WTC11 (cell line): ENCODE measurements at regions not wholly inside any gene's neighbourhood (a gene's known extent, or its start where the extent isn't known, plus 50 kb on each side); places are given as distances from the start of the nearest gene placed in this dataset.

Experiments
- ATAC-seq: fragments of 200-7000 bp; cut with Tn5 transposase; 2 replicates; pipeline ENCODE4 v1.10.0; 2021; ENCODE audit warnings: mild to moderate bottlenecking, moderate library complexity
- CTCF ChIA-PET: fragments of 300-600 bp; sonication (Branson Sonifier 250); formaldehyde crosslinking; loops from one replicate; lab custom pipeline; 2021; ENCODE audit warnings: antibody characterized with exemption; lab: Charles Lee
- POLR2A ChIA-PET: fragments of 350-600 bp; sonication (Branson Sonifier 250); formaldehyde crosslinking; loops from one replicate; lab custom pipeline; 2021; ENCODE audit warnings: antibody characterized with exemption; lab: Charles Lee
- DNase-seq: peaks from one replicate; pipeline ENCODE4 v3.0.0; 2021; ENCODE audit warnings: low spot score
- H3K27ac Mint-ChIP-seq: 2 replicates; pipeline ENCODE4 v1.8.0; 2021; ENCODE audit warnings: mixed read lengths
- H3K27me3 Mint-ChIP-seq: 2 replicates; pipeline ENCODE4 v1.8.0; 2021; ENCODE audit warnings: low read depth, mild to moderate bottlenecking, moderate library complexity, mixed read lengths
- H3K36me3 Mint-ChIP-seq: 2 replicates; pipeline ENCODE4 v1.8.0; 2021; ENCODE audit warnings: mixed read lengths
- H3K4me1 Mint-ChIP-seq: 2 replicates; pipeline ENCODE4 v1.8.0; 2022; ENCODE audit warnings: mixed read lengths
- H3K4me3 Mint-ChIP-seq: 2 replicates; pipeline ENCODE4 v1.8.0; 2021; ENCODE audit warnings: mild to moderate bottlenecking, moderate library complexity, mixed read lengths
- H3K9me3 Mint-ChIP-seq: 2 replicates; pipeline ENCODE4 v1.8.0; 2021; ENCODE audit warnings: mixed read lengths
- AR ChIP-seq: fragments of 250-450 bp; sonication (Bioruptor Pico); IDR thresholded peaks from 2 replicates; pipeline ENCODE4 v1.9.0; 2021; ENCODE audit warnings: mild to moderate bottlenecking
- ATF1 ChIP-seq: sonication (generic); formaldehyde crosslinking; IDR thresholded peaks from 2 replicates; pipeline ENCODE4 v1.8.1; 2023; ENCODE audit warnings: mild to moderate bottlenecking, moderate library complexity, missing genetic modification reagents
- ATF6 ChIP-seq: sonication (generic); formaldehyde crosslinking; IDR thresholded peaks from 2 replicates; pipeline ENCODE4 v1.8.1; 2023; ENCODE audit warnings: mild to moderate bottlenecking, missing genetic modification reagents
- CREB1 ChIP-seq: sonication (generic); formaldehyde crosslinking; IDR thresholded peaks from 2 replicates; pipeline ENCODE4 v1.8.0; 2023; ENCODE audit warnings: mild to moderate bottlenecking, missing genetic modification reagents
- E2F5 ChIP-seq: sonication (generic); formaldehyde crosslinking; IDR thresholded peaks from 2 replicates; pipeline ENCODE4 v1.8.1; 2022; ENCODE audit warnings: mild to moderate bottlenecking, moderate library complexity, missing genetic modification reagents
- ERG ChIP-seq: fragments of 250-450 bp; sonication (Bioruptor Pico); IDR thresholded peaks from 2 replicates; pipeline ENCODE4 v1.8.0; 2021; ENCODE audit warnings: mild to moderate bottlenecking
- ESRRA ChIP-seq: sonication (generic); formaldehyde crosslinking; IDR thresholded peaks from 2 replicates; pipeline ENCODE4 v1.8.1; 2022; ENCODE audit warnings: mild to moderate bottlenecking, missing genetic modification reagents, borderline replicate concordance
- FOXK1 ChIP-seq: sonication (generic); formaldehyde crosslinking; IDR thresholded peaks from 2 replicates; pipeline ENCODE4 v1.8.0; 2022; ENCODE audit warnings: mild to moderate bottlenecking, moderate library complexity, missing genetic modification reagents
- FOXP4 ChIP-seq: sonication (generic); formaldehyde crosslinking; IDR thresholded peaks from 2 replicates; pipeline ENCODE4 v1.8.0; 2022; ENCODE audit warnings: mild to moderate bottlenecking, missing genetic modification reagents
- GTF2I ChIP-seq: fragments of 250-450 bp; sonication (Bioruptor Pico); conservative IDR thresholded peaks from 2 replicates; pipeline ENCODE4 v1.4.0; 2021; ENCODE audit warnings: mild to moderate bottlenecking
- MLX ChIP-seq: sonication (generic); formaldehyde crosslinking; IDR thresholded peaks from 2 replicates; pipeline ENCODE4 v1.8.1; 2023; ENCODE audit warnings: mild to moderate bottlenecking, missing genetic modification reagents, moderate library complexity
- SMAD4 ChIP-seq: sonication (generic); formaldehyde crosslinking; IDR thresholded peaks from 2 replicates; pipeline ENCODE4 v1.8.0; 2022; ENCODE audit warnings: mild to moderate bottlenecking, missing genetic modification reagents
- SP1 ChIP-seq: sonication (generic); formaldehyde crosslinking; conservative IDR thresholded peaks from 2 replicates; pipeline ENCODE4 v1.8.1; 2022; ENCODE audit warnings: missing genetic modification reagents
- USF1 ChIP-seq: sonication (generic); formaldehyde crosslinking; IDR thresholded peaks from 2 replicates; pipeline ENCODE4 v1.8.0; 2022; ENCODE audit warnings: mild to moderate bottlenecking, missing genetic modification reagents
- ZBTB21 ChIP-seq: sonication (generic); formaldehyde crosslinking; IDR thresholded peaks from 2 replicates; pipeline ENCODE4 v1.8.1; 2023; ENCODE audit warnings: mild to moderate bottlenecking, missing genetic modification reagents, borderline replicate concordance
- ZMAT4 ChIP-seq: fragments of 250-450 bp; sonication (Bioruptor Pico); IDR thresholded peaks from 2 replicates; pipeline ENCODE4 v1.9.0; 2021; ENCODE audit warnings: mild to moderate bottlenecking
- ZNF317 ChIP-seq: sonication (generic); formaldehyde crosslinking; IDR thresholded peaks from 2 replicates; pipeline ENCODE4 v1.8.1; 2023; ENCODE audit warnings: low read depth, mild to moderate bottlenecking, moderate library complexity, missing genetic modification reagents, borderline replicate concordance
- ZSCAN18 ChIP-seq: fragments of 250-450 bp; sonication (Bioruptor Pico); IDR thresholded peaks from 2 replicates; pipeline ENCODE4 v2.1.2; 2022; ENCODE audit warnings: mild to moderate bottlenecking, moderate library complexity

- Mint-ChIP-seq H3K27ac (no peak overlapping the region), H3K4me1 (peaks cover 68% of the 10 kb centered on the region), H3K36me3 (0 out of 2 replicates have a peak, but pooled peaks cover 4% of the 10 kb centered on the region), H3K9me3 (no peaks in the 10 kb centered on the region), H3K4me3 (no peak overlapping the region), H3K27me3 (no peaks in the 10 kb centered on the region; the same call in 1 of the 2 replicates)
- ChIA-PET CTCF (interaction anchor here (0.6 to 3.3 kb wide), 11 partner anchors 13 to 195 kb away, joined by 3 to 21 read pairs (median 4); no protein-coding TSS in a partner anchor), POLR2A (interaction anchor here (0.5 kb wide), 1 partner anchor 215 kb away, joined by 3 read pairs; no protein-coding TSS in a partner anchor)
- TF ChIP-seq CREB1 (CRISPR knock-in tag) (no peak), ZNF317 (peak; percentile 87), AR (CRISPR knock-in tag) (no peak), MLX (no peak), ZSCAN18 (no peak), SMAD4 (CRISPR knock-in tag) (no peak), ATF6 (CRISPR knock-in tag) (no peak), SP1 (peak; percentile 58), E2F5 (CRISPR knock-in tag) (no peak), FOXK1 (CRISPR knock-in tag) (peak; percentile 22; the same call in 1 of the 2 replicates), ZBTB21 (CRISPR knock-in tag) (no peak), ERG (CRISPR knock-in tag) (no peak), ESRRA (CRISPR knock-in tag) (no peak), FOXP4 (CRISPR knock-in tag) (no peak), ZMAT4 (CRISPR knock-in tag) (no peak), GTF2I (CRISPR knock-in tag) (0 out of 2 replicates have a peak, but pooled peaks have one; percentile 15), ATF1 (CRISPR knock-in tag) (no peak), USF1 (CRISPR knock-in tag) (no peak)
- peak; percentile 7 for ATAC-seq
- no peak for DNase-seq
These were observed 197.7 kb upstream of the CIBAR2 start for GRCh38 chr16:85309656-85310587.
